ENCODE measurements at regions not wholly inside any gene's neighbourhood (a gene's known extent, or its start where the extent isn't known, plus 50 kb on each side); places are given as distances from the start of the nearest gene placed in this dataset.
"Not testable (repeated sequence)": the region's sequence is repeated elsewhere in the genome, so short reads cannot be mapped to it uniquely, and the experiment has no call there.

DNA sequence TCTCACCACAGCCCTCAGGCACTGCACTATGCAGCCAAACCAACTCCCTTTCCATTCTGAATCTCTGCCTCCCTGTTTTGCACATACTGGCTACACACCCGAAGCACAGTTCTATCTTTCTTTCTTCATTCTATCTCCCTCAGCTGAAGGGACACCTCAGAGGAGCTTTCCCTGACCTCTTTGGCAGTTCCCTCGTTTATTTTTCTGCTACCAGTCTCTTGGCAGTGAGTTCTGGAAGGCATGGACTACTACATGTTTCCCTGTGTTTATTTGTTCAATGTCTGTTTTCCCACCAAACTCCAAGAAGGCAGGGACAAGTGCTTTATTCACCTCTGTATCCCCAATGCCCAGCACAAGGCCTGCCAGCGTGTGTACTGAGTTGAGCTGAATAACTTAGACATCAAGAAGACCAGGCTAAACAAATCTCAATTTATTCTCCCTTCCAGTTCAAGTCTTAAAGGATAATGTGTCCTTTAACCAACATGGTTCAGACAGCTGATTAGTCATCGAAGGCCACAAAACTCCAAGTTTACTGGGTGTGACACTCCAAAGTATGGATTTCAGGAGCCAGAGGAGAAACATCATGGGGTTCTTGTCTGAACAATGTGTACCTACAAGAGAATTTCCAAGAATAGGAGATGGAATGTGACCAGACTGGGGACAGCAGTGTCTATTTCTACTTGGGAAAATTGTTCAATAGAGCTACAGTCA is 260.1 kb upstream of the CTNNB1 start:
- H3K36me3 ChIP-seq (ENCODE audit: control insufficient read depth in 1 of 2, insufficient read depth in 2 of 2, low read length in 2 of 2): no peaks in the 10 kb centered on the region
- H3K27me3 ChIP-seq (ENCODE audit: insufficient read depth, low read length): no peaks in the 10 kb centered on the region
- no peak overlapping the region for H4K12ac ChIP-seq (ENCODE audit: low read depth, low read length)
- no peak overlapping the region for H2AFZ ChIP-seq (ENCODE audit: insufficient read depth, low read length, poor library complexity)
- WGBS (ENCODE audit: extremely low coverage, insufficient coverage, insufficient read length): no CpG with 5 or more reads among the region's 4 CpGs
- no peaks in the 10 kb centered on the region for H3K79me2 ChIP-seq (ENCODE audit: control insufficient read depth, insufficient read depth, low read length, poor library complexity)
- H3K9me3 ChIP-seq (ENCODE audit: insufficient read depth, low read depth, low read length): no peaks in the 10 kb centered on the region
- H3K18ac ChIP-seq (ENCODE audit: low read length): no peak overlapping the region
- H4K91ac ChIP-seq (ENCODE audit: low read depth, low read length): no peak overlapping the region
- no peak overlapping the region for H4K8ac ChIP-seq (ENCODE audit: low read depth, low read length)
- H3K4me3 ChIP-seq (ENCODE audit: low read depth, low read length): no peak overlapping the region
- peaks cover 0 to 2% of the 10 kb centered on the region in 2 experiments for H3K4me1 ChIP-seq (ENCODE audit: control insufficient read depth in 1 of 2, insufficient read depth in 2 of 2, low read length in 2 of 2)
- H3K14ac ChIP-seq (ENCODE audit: low read length): no peak overlapping the region
- no peak overlapping the region for H3K23ac ChIP-seq (ENCODE audit: low read length)
- no peak overlapping the region for H3K4ac ChIP-seq (ENCODE audit: low read depth, low read length)
- no peak overlapping the region for H2BK5ac ChIP-seq (ENCODE audit: low read depth, low read length, poor library complexity)
- H2BK120ac ChIP-seq (ENCODE audit: insufficient read depth, low read length, poor library complexity): no peak overlapping the region
- H2BK12ac ChIP-seq (ENCODE audit: low read length): no peak overlapping the region
- no peak overlapping the region for H3K4me2 ChIP-seq (ENCODE audit: low read length)
- no peak overlapping the region for H3K9ac ChIP-seq (ENCODE audit: low read length)
- peak in 1 of 2 donors; percentile 37 for DNase-seq
- H3K79me1 ChIP-seq (ENCODE audit: low read length): no peaks in the 10 kb centered on the region
- no peak overlapping the region for H3K27ac ChIP-seq (ENCODE audit: low read depth, low read length)
- no peak overlapping the region for H2AK5ac ChIP-seq (ENCODE audit: low read length)

DNA sequence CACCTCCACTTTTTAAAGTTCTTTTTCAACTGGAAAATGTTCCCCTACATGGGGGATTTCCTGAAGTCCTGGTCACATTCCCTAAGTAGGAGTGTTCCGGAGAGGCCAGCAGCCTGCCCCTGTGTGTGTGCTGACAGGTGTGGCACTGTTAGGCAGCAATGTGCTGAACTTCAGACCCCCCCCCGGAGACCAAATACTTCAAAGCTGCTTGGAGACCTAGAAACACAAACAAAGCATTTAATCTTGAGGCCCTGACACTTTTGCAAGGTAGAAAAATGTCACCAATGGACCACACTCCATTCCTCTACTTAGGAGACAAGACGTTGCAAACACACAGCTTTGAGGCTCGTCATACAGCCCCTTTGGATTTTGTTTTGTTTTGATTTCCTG is 259.6 kb upstream of the CTNNB1 start:
- Histone ChIP-seq H3K9me3 (ENCODE audit: insufficient read depth, low read depth, low read length) (no peaks in the 10 kb centered on the region), H3K4me2 (ENCODE audit: low read length) (no peak overlapping the region), H3K4ac (ENCODE audit: low read depth, low read length) (no peak overlapping the region), H3K4me1 (ENCODE audit: control insufficient read depth in 1 of 2, insufficient read depth in 2 of 2, low read length in 2 of 2) (peaks cover 0 to 2% of the 10 kb centered on the region in 2 experiments), H3K27ac (ENCODE audit: low read depth, low read length) (no peak overlapping the region), H2AFZ (ENCODE audit: insufficient read depth, low read length, poor library complexity) (no peak overlapping the region), H4K12ac (ENCODE audit: low read depth, low read length) (no peak overlapping the region), H4K91ac (ENCODE audit: low read depth, low read length) (no peak overlapping the region), H3K14ac (ENCODE audit: low read length) (no peak overlapping the region), H2BK5ac (ENCODE audit: low read depth, low read length, poor library complexity) (no peak overlapping the region), H3K4me3 (ENCODE audit: low read depth, low read length) (no peak overlapping the region), H3K9ac (ENCODE audit: low read length) (no peak overlapping the region), H2BK12ac (ENCODE audit: low read length) (no peak overlapping the region), H3K18ac (ENCODE audit: low read length) (no peak overlapping the region), H2BK120ac (ENCODE audit: insufficient read depth, low read length, poor library complexity) (no peak overlapping the region), H3K36me3 (ENCODE audit: control insufficient read depth in 1 of 2, insufficient read depth in 2 of 2, low read length in 2 of 2) (no peaks in the 10 kb centered on the region), H3K27me3 (ENCODE audit: insufficient read depth, low read length) (no peaks in the 10 kb centered on the region), H3K79me1 (ENCODE audit: low read length) (no peaks in the 10 kb centered on the region), H4K8ac (ENCODE audit: low read depth, low read length) (no peak overlapping the region), H3K23ac (ENCODE audit: low read length) (no peak overlapping the region), H3K79me2 (ENCODE audit: control insufficient read depth, insufficient read depth, low read length, poor library complexity) (no peaks in the 10 kb centered on the region), H2AK5ac (ENCODE audit: low read length) (no peak overlapping the region)
- DNase-seq: peak; percentile 94
- no CpG with 5 or more reads among the region's 4 CpGs for WGBS (ENCODE audit: extremely low coverage, insufficient coverage, insufficient read length)

DNA sequence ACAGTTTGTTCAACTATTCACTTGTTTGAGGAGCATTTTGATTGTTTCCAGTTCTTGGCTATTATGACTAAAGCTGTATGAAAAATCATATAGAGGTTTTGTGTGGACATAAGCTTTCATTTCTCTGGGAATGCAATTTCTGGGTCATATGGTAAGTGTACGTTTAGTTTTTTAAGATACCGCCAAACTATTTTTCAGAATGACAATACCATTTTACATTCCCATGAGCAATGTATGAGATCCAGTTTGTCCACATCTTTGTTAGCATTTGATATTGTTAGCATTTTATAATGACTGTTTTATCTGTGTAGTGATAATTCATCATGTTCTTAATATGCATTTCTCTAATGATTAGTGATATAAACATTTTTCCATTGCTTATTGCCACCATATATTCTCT is 258.7 kb upstream of the CTNNB1 start:
- Histone ChIP-seq H2AK5ac (ENCODE audit: low read length) (no peak overlapping the region), H3K4me2 (ENCODE audit: low read length) (no peak overlapping the region), H3K23ac (ENCODE audit: low read length) (no peak overlapping the region), H2BK120ac (ENCODE audit: insufficient read depth, low read length, poor library complexity) (no peak overlapping the region), H3K27me3 (ENCODE audit: insufficient read depth, low read length) (no peaks in the 10 kb centered on the region), H3K18ac (ENCODE audit: low read length) (no peak overlapping the region), H3K4me3 (ENCODE audit: low read depth, low read length) (no peak overlapping the region), H3K79me1 (ENCODE audit: low read length) (no peaks in the 10 kb centered on the region), H3K4ac (ENCODE audit: low read depth, low read length) (no peak overlapping the region), H3K9ac (ENCODE audit: low read length) (no peak overlapping the region), H2BK5ac (ENCODE audit: low read depth, low read length, poor library complexity) (no peak overlapping the region), H3K4me1 (ENCODE audit: control insufficient read depth in 1 of 2, insufficient read depth in 2 of 2, low read length in 2 of 2) (peaks cover 0 to 2% of the 10 kb centered on the region in 2 experiments), H4K12ac (ENCODE audit: low read depth, low read length) (no peak overlapping the region), H3K36me3 (ENCODE audit: control insufficient read depth in 1 of 2, insufficient read depth in 2 of 2, low read length in 2 of 2) (no peaks in the 10 kb centered on the region), H3K9me3 (ENCODE audit: insufficient read depth, low read depth, low read length) (no peaks in the 10 kb centered on the region), H4K8ac (ENCODE audit: low read depth, low read length) (no peak overlapping the region), H3K79me2 (ENCODE audit: control insufficient read depth, insufficient read depth, low read length, poor library complexity) (no peaks in the 10 kb centered on the region), H3K27ac (ENCODE audit: low read depth, low read length) (no peak overlapping the region), H4K91ac (ENCODE audit: low read depth, low read length) (no peak overlapping the region), H3K14ac (ENCODE audit: low read length) (no peak overlapping the region), H2AFZ (ENCODE audit: insufficient read depth, low read length, poor library complexity) (no peak overlapping the region), H2BK12ac (ENCODE audit: low read length) (no peak overlapping the region)
- peak in 1 of 2 donors; percentile 92 for DNase-seq
- WGBS (ENCODE audit: extremely low coverage, insufficient coverage, insufficient read length): no CpG with 5 or more reads among the region's 2 CpGs

DNA sequence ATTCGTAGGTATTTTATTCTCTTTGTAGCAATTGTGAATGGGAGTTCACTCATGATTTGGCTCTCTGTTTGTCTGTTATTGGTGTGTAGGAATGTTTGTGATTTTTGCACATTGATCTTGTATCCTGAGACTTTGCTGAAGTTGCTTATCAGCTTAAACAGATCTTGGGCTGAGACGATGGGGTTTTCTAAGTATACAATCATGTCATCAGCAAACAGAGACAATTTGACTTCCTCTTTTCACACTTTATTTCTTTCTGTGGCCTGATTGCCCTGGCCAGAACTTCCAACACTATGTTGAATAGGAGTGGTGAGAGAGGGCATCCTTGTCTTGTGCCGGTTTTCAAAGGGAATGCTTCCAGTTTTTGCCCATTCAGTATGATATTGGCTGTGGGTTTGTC is 252.3 kb upstream of the CTNNB1 start:
- not testable (repeated sequence) for H2BK120ac ChIP-seq (ENCODE audit: insufficient read depth, low read length, poor library complexity); H2AK5ac ChIP-seq (ENCODE audit: low read length); H4K12ac ChIP-seq (ENCODE audit: low read depth, low read length); H3K9me3 ChIP-seq (ENCODE audit: insufficient read depth, low read depth, low read length); H2AFZ ChIP-seq (ENCODE audit: insufficient read depth, low read length, poor library complexity); H3K79me1 ChIP-seq (ENCODE audit: low read length); H2BK5ac ChIP-seq (ENCODE audit: low read depth, low read length, poor library complexity); H3K27ac ChIP-seq (ENCODE audit: low read depth, low read length); H3K14ac ChIP-seq (ENCODE audit: low read length); H3K4me3 ChIP-seq (ENCODE audit: low read depth, low read length); H3K27me3 ChIP-seq (ENCODE audit: insufficient read depth, low read length); H3K36me3 ChIP-seq (ENCODE audit: control insufficient read depth in 1 of 2, insufficient read depth in 2 of 2, low read length in 2 of 2); H3K18ac ChIP-seq (ENCODE audit: low read length); DNase-seq; H3K79me2 ChIP-seq (ENCODE audit: control insufficient read depth, insufficient read depth, low read length, poor library complexity); H3K4me2 ChIP-seq (ENCODE audit: low read length); H3K4ac ChIP-seq (ENCODE audit: low read depth, low read length); H3K23ac ChIP-seq (ENCODE audit: low read length); H3K9ac ChIP-seq (ENCODE audit: low read length); H3K4me1 ChIP-seq (ENCODE audit: control insufficient read depth in 1 of 2, insufficient read depth in 2 of 2, low read length in 2 of 2); H2BK12ac ChIP-seq (ENCODE audit: low read length); H4K91ac ChIP-seq (ENCODE audit: low read depth, low read length); H4K8ac ChIP-seq (ENCODE audit: low read depth, low read length)
- WGBS (ENCODE audit: extremely low coverage, insufficient coverage, insufficient read length): no CpG with 5 or more reads among the region's 3 CpGs

Data from trophoblast cell (in vitro differentiated cells and primary cell).